SK-N-SH treated with all-trans-retinoic acid at 6 μM for 48 hours (cell line): ENCODE measurements at regions not wholly inside any gene's neighbourhood (a gene's known extent, or its start where the extent isn't known, plus 50 kb on each side); places are given as distances from the start of the nearest gene placed in this dataset.

Source experiments
- CREB5 ChIP-seq: fragments of 250-450 bp; sonication (Bioruptor Pico); IDR thresholded peaks from 2 replicates; pipeline ENCODE4 v1.5.1; 2020; ENCODE audit warnings: low read depth, mild to moderate bottlenecking, moderate library complexity
- CSRNP3 ChIP-seq: fragments of 250-450 bp; sonication (Bioruptor Pico); IDR thresholded peaks from 2 replicates; pipeline ENCODE4 v1.5.1; 2021; ENCODE audit warnings: mild to moderate bottlenecking, moderate library complexity
- GLIS3 ChIP-seq: fragments of 250-450 bp; sonication (Bioruptor Pico); IDR thresholded peaks from 2 replicates; pipeline ENCODE4 v1.5.0; 2020; ENCODE audit warnings: mild to moderate bottlenecking, moderate library complexity
- ZFP30 ChIP-seq: fragments of 450-650 bp; formaldehyde crosslinking; IDR thresholded peaks from 2 replicates; pipeline ENCODE4 v1.5.0; 2022; ENCODE audit warnings: mild to moderate bottlenecking, moderate library complexity
- ZNF565 ChIP-seq: fragments of 450-650 bp; formaldehyde crosslinking; conservative IDR thresholded peaks from 2 replicates; pipeline ENCODE4 v1.5.0; 2020; ENCODE audit warnings: low read depth, mild to moderate bottlenecking, moderate library complexity
- ZNF8 ChIP-seq: fragments of 450-650 bp; formaldehyde crosslinking; IDR thresholded peaks from 2 replicates; pipeline ENCODE4 v1.5.0; 2020; ENCODE audit warnings: mild to moderate bottlenecking, moderate library complexity

GRCh38 chr10:117868151-117868550 is 178.6 kb downstream of the RAB11FIP2 start:
- no peak for TF ChIP-seq CSRNP3 (CRISPR knock-in tag)
- TF ChIP-seq GLIS3 (CRISPR knock-in tag): no peak
- TF ChIP-seq CREB5 (CRISPR knock-in tag): no peak
- TF ChIP-seq ZNF565: no peak
- TF ChIP-seq ZNF8 (CRISPR knock-in tag): no peak
- no peak for TF ChIP-seq ZFP30 (CRISPR knock-in tag)
